ENCODE measurements at regions not wholly inside any gene's neighbourhood (a gene's known extent, or its start where the extent isn't known, plus 50 kb on each side); places are given as distances from the start of the nearest gene placed in this dataset.

- TF ChIP-seq MYC (IDR thresholded peaks at IDR 0.05; ENCODE audit: low read depth, low read length) (no peak), POLR2A (IDR thresholded peaks at IDR 0.05; ENCODE audit: extremely low read depth, insufficient read length) (no peak), MAX (IDR thresholded peaks at IDR 0.05; ENCODE audit: low read depth, low read length) (no peak), CTCF (IDR thresholded peaks at IDR 0.05; ENCODE audit: low read depth, low read length) (no peak)
- H3K4me3 ChIP-seq (ENCODE audit: low read depth, low read length): no peak overlapping the region
- no peak for DNase-seq (ENCODE audit: low read depth)
These were observed 136.4 kb downstream of the CDC14C start for GRCh38 chr7:49060743-49061142.

- no peak for DNase-seq (ENCODE audit: low read depth)
- TF ChIP-seq MYC (IDR thresholded peaks at IDR 0.05; ENCODE audit: low read depth, low read length) (no peak), CTCF (IDR thresholded peaks at IDR 0.05; ENCODE audit: low read depth, low read length) (no peak), POLR2A (IDR thresholded peaks at IDR 0.05; ENCODE audit: extremely low read depth, insufficient read length) (no peak), MAX (IDR thresholded peaks at IDR 0.05; ENCODE audit: low read depth, low read length) (no peak)
- no peak overlapping the region for H3K4me3 ChIP-seq (ENCODE audit: low read depth, low read length)
These were observed 150.2 kb downstream of the CDC14C start for GRCh38 chr7:49074538-49074937.

- no peak for DNase-seq (ENCODE audit: low read depth)
- H3K4me3 ChIP-seq (ENCODE audit: low read depth, low read length): no peak overlapping the region
- no peak for TF ChIP-seq MYC (IDR thresholded peaks at IDR 0.05; ENCODE audit: low read depth, low read length)
- no peak for TF ChIP-seq POLR2A (IDR thresholded peaks at IDR 0.05; ENCODE audit: extremely low read depth, insufficient read length)
These were observed 156.6 kb downstream of the CDC14C start for GRCh38 chr7:49080896-49081475.

- TF ChIP-seq MAX (IDR thresholded peaks at IDR 0.05; ENCODE audit: low read depth, low read length) (no peak), CTCF (IDR thresholded peaks at IDR 0.05; ENCODE audit: low read depth, low read length) (no peak), MYC (IDR thresholded peaks at IDR 0.05; ENCODE audit: low read depth, low read length) (no peak), POLR2A (IDR thresholded peaks at IDR 0.05; ENCODE audit: extremely low read depth, insufficient read length) (no peak)
These were observed 163.7 kb downstream of the CDC14C start for GRCh38 chr7:49088017-49088416.

GRCh38 chr7:49089717-49090116, 165.4 kb downstream of the CDC14C start:
- TF ChIP-seq MAX (IDR thresholded peaks at IDR 0.05; ENCODE audit: low read depth, low read length) (no peak), POLR2A (IDR thresholded peaks at IDR 0.05; ENCODE audit: extremely low read depth, insufficient read length) (no peak), MYC (IDR thresholded peaks at IDR 0.05; ENCODE audit: low read depth, low read length) (no peak), CTCF (IDR thresholded peaks at IDR 0.05; ENCODE audit: low read depth, low read length) (no peak)
- no peak overlapping the region for H3K4me3 ChIP-seq (ENCODE audit: low read depth, low read length)
- DNase-seq (ENCODE audit: low read depth): no peak

More at GRCh38 chr7:49088017-49088416, 163.7 kb downstream of the CDC14C start:
- H3K4me3 ChIP-seq (ENCODE audit: low read depth, low read length): no peak overlapping the region
- DNase-seq (ENCODE audit: low read depth): no peak

- TF ChIP-seq MAX (IDR thresholded peaks at IDR 0.05; ENCODE audit: low read depth, low read length): no peak
- TF ChIP-seq POLR2A (IDR thresholded peaks at IDR 0.05; ENCODE audit: extremely low read depth, insufficient read length): no peak
- no peak for DNase-seq (ENCODE audit: low read depth)
- no peak overlapping the region for H3K4me3 ChIP-seq (ENCODE audit: low read depth, low read length)
These were observed 166.7 kb downstream of the CDC14C start for GRCh38 chr7:49091089-49091488.

GRCh38 chr7:49091519-49091918, 167.2 kb downstream of the CDC14C start:
- TF ChIP-seq MYC (IDR thresholded peaks at IDR 0.05; ENCODE audit: low read depth, low read length): no peak
- no peak for TF ChIP-seq MAX (IDR thresholded peaks at IDR 0.05; ENCODE audit: low read depth, low read length)
- DNase-seq (ENCODE audit: low read depth): no peak
- no peak overlapping the region for H3K4me3 ChIP-seq (ENCODE audit: low read depth, low read length)
